ENCODE measurements at regions not wholly inside any gene's neighbourhood (a gene's known extent, or its start where the extent isn't known, plus 50 kb on each side); places are given as distances from the start of the nearest gene placed in this dataset.

DNA sequence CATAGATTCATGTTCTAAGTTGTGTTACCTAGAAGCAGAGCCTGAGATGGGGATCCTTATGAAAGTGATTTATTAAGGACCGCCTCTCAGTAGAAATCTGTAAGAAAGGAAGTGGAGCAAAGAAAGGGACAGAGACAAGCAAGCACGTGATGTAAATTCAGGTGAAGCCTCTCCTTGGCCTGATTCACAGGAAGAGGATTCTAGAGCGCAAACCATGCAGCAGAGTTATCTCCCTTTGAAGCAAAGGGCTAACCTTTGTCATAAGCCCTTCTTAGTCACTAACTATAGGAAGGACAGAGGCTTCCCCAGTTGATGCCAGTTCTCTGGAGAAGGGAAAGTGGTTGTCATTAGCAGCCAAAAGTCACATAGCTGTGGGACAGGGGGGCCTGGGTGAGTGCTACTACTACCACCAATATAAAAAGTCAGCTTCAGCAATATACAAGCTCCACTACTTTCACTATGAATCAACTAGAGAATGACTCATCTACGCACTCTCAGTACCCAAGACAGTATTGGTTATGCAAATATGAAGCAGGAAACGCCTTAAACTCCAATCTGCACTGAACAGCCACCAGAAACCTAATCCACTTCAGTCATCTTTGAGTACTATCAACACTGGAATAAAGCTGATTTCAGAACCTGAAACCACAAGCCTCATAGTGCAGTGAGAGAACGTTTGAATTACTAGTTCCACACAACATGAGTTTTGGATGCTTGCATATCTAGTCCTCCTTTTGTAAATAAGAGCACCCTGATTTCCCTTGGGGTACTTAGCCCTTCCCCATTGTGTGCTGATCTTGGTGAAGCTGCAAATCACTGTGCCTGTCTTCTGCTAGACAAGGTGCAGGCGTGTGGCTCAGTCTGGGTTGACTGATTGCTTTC, 162.7 kb downstream of the ZNF608 start:
- no peak for DNase-seq (ENCODE audit: low read depth)

- DNase-seq (ENCODE audit: low read depth) = no peak
Observed at GRCh38 chr5:124582561-124582840, 163.9 kb downstream of the ZNF608 start.

DNA sequence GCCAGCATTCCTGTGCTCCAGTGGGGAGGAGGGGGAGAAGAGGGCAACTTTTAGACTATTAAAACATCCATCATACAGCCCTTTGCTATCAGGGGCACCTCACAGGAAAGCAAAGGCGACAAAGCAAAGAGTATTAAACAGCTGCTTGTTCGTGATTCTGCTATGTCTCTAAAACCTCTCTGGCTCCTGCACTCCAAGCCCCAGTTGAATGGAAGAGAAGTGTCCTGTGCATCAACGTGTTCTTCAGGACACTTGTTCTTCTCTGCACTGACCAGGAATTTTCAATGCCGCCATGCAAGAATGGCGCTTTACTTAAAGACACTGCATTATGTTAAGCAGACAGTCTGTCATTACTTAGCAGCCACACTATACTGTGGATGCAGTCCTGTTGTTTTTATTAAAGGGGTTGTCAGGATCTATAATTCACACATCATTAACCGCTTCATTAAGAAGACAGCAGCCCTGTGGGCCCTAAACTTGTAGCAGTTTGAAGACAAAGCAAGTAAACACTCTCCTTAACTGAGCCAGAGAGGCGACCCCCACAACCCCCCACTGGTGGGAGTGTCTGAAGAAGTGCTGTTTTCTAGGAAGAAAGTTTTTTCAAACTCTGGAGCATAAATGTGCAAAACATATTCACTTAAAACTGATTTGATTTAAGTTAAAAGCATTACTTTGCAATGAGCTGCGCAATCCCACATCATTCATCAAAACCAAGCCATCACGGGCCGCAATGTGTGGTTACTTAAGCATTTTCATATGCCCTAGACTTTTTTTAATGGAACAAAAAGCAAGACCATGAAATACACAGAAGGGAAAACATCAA, 164.5 kb downstream of the ZNF608 start:
- DNase-seq (ENCODE audit: low read depth) = no peak

DNA sequence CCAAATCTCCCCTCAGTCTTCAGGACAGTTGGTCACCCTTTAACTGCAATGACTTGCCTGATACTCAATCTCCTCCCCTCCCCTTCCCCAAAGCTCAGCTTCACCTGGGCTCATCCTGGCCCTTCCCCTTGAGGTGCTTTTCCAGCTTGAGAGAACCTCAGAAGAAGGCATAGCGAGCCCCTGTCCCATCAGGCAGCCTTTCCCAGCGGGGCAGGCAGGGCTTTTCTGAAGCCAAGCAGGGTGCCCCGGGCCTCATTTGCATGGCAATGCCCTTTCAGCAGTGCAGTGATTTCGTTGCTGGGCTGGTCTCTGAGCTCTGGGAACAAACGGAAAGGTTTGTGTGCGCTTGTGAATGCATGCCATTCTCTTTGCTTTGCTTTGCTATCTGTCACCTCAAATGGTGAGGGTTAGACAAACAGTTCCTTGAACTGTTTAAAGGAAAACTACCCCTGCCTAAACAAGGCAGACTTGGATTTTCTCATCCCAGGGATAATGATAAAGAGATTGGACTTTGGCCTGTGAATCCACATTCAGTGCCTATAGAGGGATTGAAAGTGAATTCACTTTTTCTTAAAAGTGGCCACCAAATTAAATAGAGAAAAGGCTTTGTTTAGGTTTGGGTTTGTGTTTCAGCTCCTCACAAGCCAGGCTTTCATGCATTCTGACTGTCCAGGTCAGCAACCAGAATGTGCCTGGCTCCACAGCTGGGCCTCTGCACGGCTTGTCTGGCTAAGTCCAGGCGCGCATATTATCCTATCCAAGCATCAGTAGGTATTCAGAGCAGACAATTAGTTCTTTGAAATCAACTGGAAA, 165.3 kb downstream of the ZNF608 start:
- no peak for DNase-seq (ENCODE audit: low read depth)

GRCh38 chr5:124580512-124580911, 165.9 kb downstream of the ZNF608 start:
- DNase-seq (ENCODE audit: low read depth) = no peak

DNA sequence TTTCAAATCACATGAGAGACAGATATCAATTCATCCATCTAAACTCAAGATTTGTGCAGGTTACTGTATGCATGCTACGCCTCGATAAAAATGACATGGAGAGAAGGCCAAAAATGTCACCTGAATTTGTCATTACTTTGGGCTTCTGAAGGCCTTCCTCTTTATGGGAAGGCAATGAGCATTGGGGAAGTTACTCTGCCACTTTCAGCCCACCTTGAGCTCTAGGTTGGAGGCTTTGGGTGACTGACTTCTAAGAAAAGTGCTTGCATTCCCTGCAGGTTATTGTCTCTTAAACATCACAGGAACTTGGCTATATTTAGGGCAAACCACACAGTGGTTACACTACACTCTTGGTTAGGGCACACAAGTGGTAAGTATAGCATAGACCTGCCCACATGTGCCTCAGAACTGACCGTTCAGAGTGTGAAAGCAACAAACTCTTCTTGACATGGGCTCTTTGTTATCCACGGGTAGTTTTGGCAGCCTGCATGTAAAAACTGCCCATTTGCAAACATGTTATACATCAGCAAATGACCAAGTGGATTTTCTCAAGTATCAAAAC, 169.5 kb downstream of the ZNF608 start:
- no peak for DNase-seq (ENCODE audit: low read depth)

DNA sequence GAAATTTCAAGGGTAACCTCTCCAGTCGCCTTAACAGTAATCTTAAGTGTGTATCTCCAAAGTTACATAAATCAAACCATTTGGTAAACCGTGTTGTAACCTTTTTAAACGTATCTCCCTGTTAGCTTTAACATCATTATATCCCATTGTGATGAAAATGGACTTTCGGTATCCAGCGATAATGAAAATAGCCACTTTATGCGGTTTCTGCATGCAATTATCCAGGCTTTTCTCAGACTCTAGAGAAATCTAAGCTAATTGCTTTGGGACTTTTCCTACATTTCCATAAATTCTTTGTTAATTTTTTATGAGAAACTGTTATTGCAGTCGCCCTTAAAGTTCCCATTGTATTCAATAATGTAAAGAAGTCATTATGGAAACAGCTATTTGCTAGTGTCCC, 170.7 kb downstream of the ZNF608 start:
- DNase-seq (ENCODE audit: low read depth) = no peak

DNA sequence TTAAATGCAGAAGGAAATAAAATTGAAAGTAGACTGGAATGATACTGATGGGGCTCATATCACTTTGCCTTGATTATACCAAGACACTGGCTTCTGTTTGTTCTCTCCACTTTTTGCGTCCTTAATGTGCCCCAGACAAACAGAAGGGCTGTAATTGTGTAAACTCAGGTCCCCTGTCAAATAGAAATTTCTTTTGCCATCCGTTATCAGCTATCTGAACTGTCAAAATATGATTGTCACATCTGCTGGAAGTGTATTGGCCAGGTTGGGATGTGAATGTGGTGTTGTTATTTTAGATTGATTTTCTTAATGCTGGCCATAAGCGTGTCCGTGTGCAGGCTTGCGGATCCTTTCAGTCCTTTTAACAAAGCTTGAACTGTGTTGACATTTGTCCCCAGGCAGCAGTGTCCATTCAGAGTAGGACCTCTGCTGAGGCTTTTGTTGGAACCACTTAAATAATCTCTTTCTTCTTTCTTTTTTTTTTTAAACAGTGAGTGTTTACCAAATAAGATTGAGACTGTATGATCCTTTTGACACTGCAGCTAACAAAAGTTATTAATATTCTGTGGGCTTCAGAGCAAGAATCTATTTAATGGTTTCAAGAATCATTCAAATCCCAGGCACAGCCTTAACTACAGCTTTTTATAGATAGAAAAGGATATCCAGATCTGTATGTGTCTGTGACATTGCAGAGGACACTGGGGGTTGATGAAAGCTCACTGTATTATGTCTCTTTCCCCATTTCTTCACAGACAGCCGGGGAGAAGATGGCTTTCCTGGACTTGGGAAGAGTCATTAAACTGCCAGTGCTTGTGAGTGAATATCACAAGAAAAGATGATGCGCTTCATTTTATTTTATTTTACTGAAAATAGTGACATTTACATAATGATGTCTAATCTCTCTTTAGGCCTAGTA, 171.7 kb downstream of the ZNF608 start:
- no peak for DNase-seq (ENCODE audit: low read depth)

DNA sequence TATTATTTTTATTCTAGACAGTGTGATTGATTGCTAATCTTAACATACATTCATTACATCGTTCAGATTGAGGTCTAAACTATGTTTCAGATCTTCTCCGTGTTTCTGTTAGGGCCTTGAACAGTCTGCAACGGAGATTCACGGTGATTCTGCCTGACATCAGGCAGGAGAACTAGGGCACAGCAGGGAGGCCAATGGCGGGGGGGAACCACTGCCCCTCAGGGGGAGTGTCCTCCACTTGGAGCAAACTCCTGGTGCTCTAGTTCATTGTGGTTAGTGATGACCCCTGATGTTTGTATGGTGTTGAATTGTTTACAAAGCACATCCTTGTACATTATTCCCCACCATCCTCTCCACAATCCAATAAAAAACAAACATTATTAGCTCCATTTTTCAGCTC, 173.5 kb downstream of the ZNF608 start:
- no peak for DNase-seq (ENCODE audit: low read depth)

DNA sequence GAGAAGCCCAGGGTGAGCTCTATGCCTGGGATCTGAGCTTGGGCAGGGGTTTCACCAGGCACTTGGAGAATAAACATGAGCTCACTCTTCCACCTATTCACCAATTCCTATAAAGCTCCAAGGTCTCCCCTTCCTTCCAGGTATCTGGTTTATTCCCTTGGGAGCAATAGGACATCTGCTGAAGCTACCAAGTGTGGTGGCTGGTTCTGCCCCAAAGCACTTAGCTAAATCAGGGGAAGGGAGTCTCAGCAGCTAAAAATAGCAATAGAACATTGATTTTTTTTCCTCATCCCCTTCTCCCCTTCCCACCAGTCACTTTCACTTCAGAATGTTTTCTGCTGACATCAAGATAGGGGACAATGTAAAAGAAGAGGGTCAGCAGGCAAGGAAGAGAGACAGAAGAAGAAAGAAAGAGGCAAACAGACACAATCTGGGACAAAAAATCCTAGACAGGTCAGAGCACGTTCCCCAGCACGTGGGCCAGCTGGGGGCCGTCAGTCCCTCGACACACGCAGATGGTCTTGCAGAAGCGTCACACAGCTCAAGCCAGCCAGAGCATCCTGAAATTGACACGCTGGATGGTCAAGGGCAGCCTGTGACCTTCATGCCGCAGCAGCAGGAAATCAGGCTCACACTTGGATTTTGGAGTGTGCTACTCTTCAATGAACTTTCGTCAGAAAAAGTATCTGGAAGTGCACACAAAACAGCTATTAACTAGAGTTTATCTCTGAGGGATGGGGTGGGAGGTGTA, 176.0 kb downstream of the ZNF608 start:
- DNase-seq (ENCODE audit: low read depth) = no peak

DNA sequence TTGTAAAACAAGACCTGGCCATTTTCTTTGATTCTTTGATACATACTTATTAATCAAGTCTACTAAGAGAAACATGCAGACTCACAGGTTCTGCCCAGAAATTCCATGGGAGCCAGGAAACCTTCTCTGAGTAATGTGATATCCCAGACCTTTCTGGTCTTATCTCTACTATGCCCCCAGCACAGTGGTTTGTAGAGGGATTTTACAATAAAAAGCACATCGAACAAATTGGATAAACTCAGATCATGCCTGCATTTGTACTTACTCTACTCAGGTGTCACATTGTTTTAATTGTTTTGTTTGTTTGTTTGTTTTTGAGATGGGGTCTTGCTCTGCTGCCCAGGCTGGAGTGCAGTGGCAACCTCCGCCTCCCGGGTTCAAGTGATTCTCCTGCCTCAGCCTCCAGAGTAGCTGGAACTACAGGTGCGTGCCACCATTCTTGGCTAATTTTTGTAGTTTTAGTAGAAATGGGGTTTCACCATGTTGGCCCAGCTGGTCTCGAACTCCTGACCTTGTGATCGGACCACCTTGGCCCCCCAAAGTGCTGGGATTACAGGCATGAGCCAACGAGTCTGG, 179.5 kb downstream of the ZNF608 start:
- no peak for DNase-seq (ENCODE audit: low read depth)

GRCh38 chr5:124561451-124561850, 185.0 kb downstream of the ZNF608 start:
- DNase-seq (ENCODE audit: low read depth) = no peak

- no peak for DNase-seq (ENCODE audit: low read depth)
Observed at GRCh38 chr5:124560370-124560769, 186.1 kb downstream of the ZNF608 start.

GRCh38 chr5:124557761-124558160, 188.7 kb downstream of the ZNF608 start:
- DNase-seq (ENCODE audit: low read depth) = no peak

GRCh38 chr5:124554746-124555578, 191.5 kb downstream of the ZNF608 start:
- no peak for DNase-seq (ENCODE audit: low read depth)

GRCh38 chr5:124553911-124554310, 192.5 kb downstream of the ZNF608 start:
- DNase-seq (ENCODE audit: low read depth) = no peak

DNA sequence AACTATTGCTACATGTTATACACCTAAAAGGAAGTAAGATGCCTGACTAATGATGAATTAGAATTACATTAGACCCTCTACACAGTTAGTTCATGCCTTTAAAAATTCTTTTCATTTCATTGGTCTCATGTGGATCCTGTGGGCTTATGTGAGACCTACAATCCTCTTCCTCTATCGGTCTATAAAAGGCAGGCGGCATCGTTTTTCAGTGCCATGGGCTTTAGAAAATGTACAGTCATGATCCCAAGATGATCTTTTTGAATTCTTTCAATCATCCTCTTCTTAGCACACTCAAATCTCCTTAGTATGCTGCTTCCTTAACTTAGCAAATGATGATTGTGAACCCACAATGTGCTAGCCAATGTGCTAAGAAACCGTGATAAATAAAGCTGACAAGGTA, 193.9 kb downstream of the ZNF608 start:
- DNase-seq (ENCODE audit: low read depth) = no peak

DNA sequence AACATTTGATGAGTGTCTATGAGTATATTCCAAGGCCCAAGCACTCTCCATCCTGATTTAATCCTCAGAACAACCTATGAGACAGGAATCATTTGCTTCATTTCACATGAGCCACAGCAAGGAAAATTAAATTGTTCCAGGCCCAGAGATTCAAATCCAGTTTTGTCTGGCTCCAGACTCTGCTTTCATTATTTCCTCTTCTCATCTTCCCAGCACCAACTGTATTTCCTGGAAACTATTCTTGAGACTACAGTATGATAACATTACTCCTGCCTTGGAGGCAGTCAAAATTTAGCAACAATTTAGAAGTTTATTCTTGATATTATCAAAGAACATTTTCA, 194.5 kb downstream of the ZNF608 start:
- DNase-seq (ENCODE audit: low read depth) = no peak

GRCh38 chr5:124550731-124551130, 195.7 kb downstream of the ZNF608 start:
- DNase-seq (ENCODE audit: low read depth) = no peak

All from activated T-helper 9 cell treated with anti-CD3 and anti-CD28 coated beads, Interleukin-2, amount 50 U/mL, for 16 hours (primary cell).